GM23338 (cell line): ENCODE measurements at regions not wholly inside any gene's neighbourhood (a gene's known extent, or its start where the extent isn't known, plus 50 kb on each side); places are given as distances from the start of the nearest gene placed in this dataset.
A peak's percentile ranks its signal among the peaks of the same experiment; 100 is the strongest.

Source experiments
- ATAC-seq: fragments of 200-7000 bp; cut with Tn5 transposase; 3 replicates; pipeline ENCODE4 v1.9.1; 2020
- DNase-seq: peaks from one replicate; pipeline ENCODE4 v3.0.0-alpha.2; 2015; ENCODE audit warnings: low spot score
- H2AFZ ChIP-seq: fragments of 200-600 bp; sonication (generic); 2 replicates; pipeline ENCODE4 v1.8.0; 2016; ENCODE audit warnings: antibody characterized with exemption, mild to moderate bottlenecking, moderate library complexity
- H3F3A ChIP-seq: fragments of 200-600 bp; sonication (generic); replicated peaks from 2 replicates; pipeline ENCODE4 v1.8.0; 2017; ENCODE audit warnings: antibody characterized with exemption, mixed run types, low read depth
- H3K27ac ChIP-seq: fragments of 200-600 bp; sonication (generic); 2 replicates; pipeline ENCODE4 v1.6.1; 2016; ENCODE audit warnings: low read depth
- H3K27me3 ChIP-seq: fragments of 200-600 bp; sonication (generic); 2 replicates; pipeline ENCODE4 v1.8.0; 2016; ENCODE audit warnings: mild to moderate bottlenecking, mixed run types, moderate library complexity; ENCODE audit not compliant: insufficient read depth
- H3K36me3 ChIP-seq: fragments of 200-600 bp; sonication (generic); 2 replicates; pipeline ENCODE4 v1.8.0; 2016; ENCODE audit warnings: mild to moderate bottlenecking; ENCODE audit not compliant: insufficient read depth
- H3K4me1 ChIP-seq: fragments of 200-600 bp; sonication (generic); 2 replicates; pipeline ENCODE4 v1.8.0; 2016; ENCODE audit warnings: mild to moderate bottlenecking, moderate library complexity; ENCODE audit not compliant: insufficient read depth
- H3K4me2 ChIP-seq: fragments of 200-600 bp; sonication (generic); 2 replicates; pipeline ENCODE4 v1.7.1; 2017; ENCODE audit warnings: mixed run types
- H3K4me3 ChIP-seq: fragments of 200-600 bp; sonication (generic); 2 replicates; pipeline ENCODE4 v1.6.1; 2016; ENCODE audit warnings: mixed run types
- H3K79me2 ChIP-seq: fragments of 200-600 bp; sonication (generic); replicated peaks from 2 replicates; pipeline ENCODE4 v1.8.0; 2017; ENCODE audit warnings: mild to moderate bottlenecking; ENCODE audit not compliant: insufficient read depth
- H3K9me2 ChIP-seq: fragments of 200-600 bp; sonication (generic); 2 replicates; pipeline ENCODE4 v1.8.0; 2017; ENCODE audit not compliant: insufficient read depth
- H4K20me1 ChIP-seq: fragments of 200-600 bp; sonication (generic); replicated peaks from 2 replicates; pipeline ENCODE4 v1.8.0; 2017; ENCODE audit warnings: mild to moderate bottlenecking; ENCODE audit not compliant: insufficient read depth
- H3K27ac Mint-ChIP-seq: 2 replicates; pipeline ENCODE4 v1.8.0; 2020; ENCODE audit warnings: inconsistent platforms, mild to moderate bottlenecking, moderate library complexity, mixed read lengths
- H3K27me3 Mint-ChIP-seq: 3 replicates; pipeline ENCODE4 v1.8.0; 2022; ENCODE audit warnings: low read depth, mild to moderate bottlenecking, moderate library complexity, mixed read lengths, inconsistent platforms; ENCODE audit not compliant: insufficient read depth, poor library complexity
- H3K36me3 Mint-ChIP-seq: 3 replicates; pipeline ENCODE4 v1.8.0; 2021; ENCODE audit warnings: low read depth, mild to moderate bottlenecking, inconsistent platforms, moderate library complexity, mixed read lengths
- H3K4me1 Mint-ChIP-seq: 3 replicates; pipeline ENCODE4 v1.8.0; 2020; ENCODE audit warnings: mild to moderate bottlenecking, inconsistent platforms, mixed read lengths
- H3K4me3 Mint-ChIP-seq: 3 replicates; pipeline ENCODE4 v1.8.0; 2021; ENCODE audit warnings: moderate library complexity, mild to moderate bottlenecking, inconsistent platforms, mixed read lengths
- H3K9me3 Mint-ChIP-seq: 3 replicates; pipeline ENCODE4 v1.8.0; 2020; ENCODE audit warnings: moderate library complexity, mild to moderate bottlenecking, inconsistent platforms, mixed read lengths
- CREB1 ChIP-seq: fragments of 250-450 bp; sonication (Bioruptor Pico); IDR thresholded peaks from 2 replicates; pipeline ENCODE4 v1.5.0; 2020; ENCODE audit warnings: low read depth, mild to moderate bottlenecking, moderate library complexity
- ETS1 ChIP-seq: IDR thresholded peaks from 2 replicates; pipeline ENCODE4 v1.6.1; 2016; ENCODE audit warnings: antibody characterized with exemption
- EZH2 ChIP-seq: fragments of 200-600 bp; sonication (generic); IDR thresholded peaks from one replicate; pipeline ENCODE4 v1.8.0; 2017; ENCODE audit warnings: antibody characterized with exemption, mild to moderate bottlenecking, low read depth; ENCODE audit not compliant: unreplicated experiment
- EZH2phosphoT487 ChIP-seq: fragments of 200-600 bp; sonication (generic); IDR thresholded peaks from one replicate; pipeline ENCODE4 v1.8.1; 2018; ENCODE audit warnings: antibody characterized with exemption; ENCODE audit not compliant: unreplicated experiment
- NANOG ChIP-seq: IDR thresholded peaks from 2 replicates; pipeline ENCODE4 v1.6.1; 2016; ENCODE audit warnings: antibody characterized with exemption, borderline replicate concordance
- POLR2AphosphoS5 ChIP-seq: IDR thresholded peaks from 2 replicates; pipeline ENCODE4 v1.6.1; 2016; ENCODE audit warnings: antibody characterized with exemption, low read depth
- STAT1 ChIP-seq: IDR thresholded peaks from one replicate; pipeline ENCODE4 v1.6.1; 2016; ENCODE audit warnings: antibody characterized with exemption; ENCODE audit not compliant: unreplicated experiment
- ZNF114 ChIP-seq: fragments of 250-450 bp; sonication (Bioruptor Pico); IDR thresholded peaks from 2 replicates; pipeline ENCODE4 v1.5.0; 2020; ENCODE audit warnings: mild to moderate bottlenecking, moderate library complexity
- ZNF331 ChIP-seq: fragments of 250-450 bp; sonication (Bioruptor Pico); IDR thresholded peaks from 2 replicates; pipeline ENCODE4 v1.5.0; 2020; ENCODE audit warnings: low read depth, mild to moderate bottlenecking, moderate library complexity
- TF ChIP-seq, protein P1 (sequence below): fragments of 250-450 bp; sonication (Bioruptor Pico); IDR thresholded peaks from 2 replicates; pipeline ENCODE4 v1.5.0; 2020; ENCODE audit warnings: mild to moderate bottlenecking, moderate library complexity
- TF ChIP-seq, protein P2 (sequence below): IDR thresholded peaks from one replicate; pipeline ENCODE4 v1.6.1; 2018; ENCODE audit warnings: antibody characterized with exemption; ENCODE audit not compliant: unreplicated experiment
- TF ChIP-seq, protein P3 (sequence below), 2 experiments: fragments of 200-600 bp in 1 of 2; sonication (generic) in 1 of 2; conservative IDR thresholded peaks; 2 replicates each; pipeline versions ENCODE4 v1.5.1 to v1.6.1; 2016 to 2017; ENCODE audit warnings: antibody characterized with exemption in 2 of 2, low read depth in 2 of 2, mild to moderate bottlenecking in 2 of 2, moderate library complexity in 1 of 2

DNA sequence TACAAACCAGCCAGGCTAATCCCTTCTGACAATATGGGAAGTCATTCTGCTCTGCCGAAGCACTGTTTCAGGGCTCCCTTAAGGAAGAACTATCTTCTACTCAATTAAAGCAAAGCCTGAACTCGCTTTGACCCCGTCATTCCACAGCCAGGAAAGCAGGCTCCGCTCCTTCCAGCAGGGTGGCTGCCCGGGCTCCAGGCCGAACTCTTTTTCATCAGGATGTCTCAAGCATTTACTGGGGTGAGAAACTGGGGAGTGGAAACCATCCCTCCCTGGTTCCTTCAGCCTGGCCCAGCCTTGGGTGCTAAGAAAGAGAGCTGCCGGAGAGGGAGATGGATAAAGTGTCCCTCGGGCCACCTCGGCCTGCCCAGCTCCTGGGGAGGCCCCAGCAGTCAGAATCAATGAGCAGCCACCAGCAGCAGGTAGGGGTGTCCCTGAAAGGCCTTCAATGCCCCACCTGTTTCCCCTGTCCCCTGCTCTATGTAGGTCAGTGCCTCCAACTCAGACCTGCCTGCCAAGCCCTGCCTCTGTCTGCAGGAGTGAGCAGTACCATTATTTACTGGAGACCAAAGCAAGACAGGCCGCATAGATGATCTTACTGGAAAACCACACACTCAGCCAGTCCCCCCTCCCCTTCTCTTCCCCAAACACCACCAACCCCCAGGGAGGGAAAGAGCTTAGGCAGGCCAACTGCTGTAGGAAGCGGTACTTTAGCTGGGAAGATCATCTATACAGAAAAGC lies 225.6 kb upstream of the TLE3 start:
- Mint-ChIP-seq H3K9me3 (no peaks in the 10 kb centered on the region), H3K36me3 (no peaks in the 10 kb centered on the region), H3K27ac (no peak overlapping the region), H3K27me3 (no peaks in the 10 kb centered on the region), H3K4me1 (peaks cover 15% of the 10 kb centered on the region), H3K4me3 (no peak overlapping the region)
- H4K20me1 ChIP-seq, result no peaks in the 10 kb centered on the region
- ATAC-seq, result peak; percentile 41
- no peaks in the 10 kb centered on the region for H3K27me3 ChIP-seq
- no peak overlapping the region; the same call in 1 of the 2 replicates for H2AFZ ChIP-seq
- no peak overlapping the region for H3K27ac ChIP-seq
- TF ChIP-seq STAT1 (no peak), ZNF331 (CRISPR knock-in tag) (no peak), ETS1 (no peak), CREB1 (CRISPR knock-in tag) (no peak), NANOG (no peak), EZH2phosphoT487 (no peak), POLR2AphosphoS5 (no peak), EZH2 (no peak), ZNF114 (CRISPR knock-in tag) (no peak)
- TF ChIP-seq, protein P1, sequence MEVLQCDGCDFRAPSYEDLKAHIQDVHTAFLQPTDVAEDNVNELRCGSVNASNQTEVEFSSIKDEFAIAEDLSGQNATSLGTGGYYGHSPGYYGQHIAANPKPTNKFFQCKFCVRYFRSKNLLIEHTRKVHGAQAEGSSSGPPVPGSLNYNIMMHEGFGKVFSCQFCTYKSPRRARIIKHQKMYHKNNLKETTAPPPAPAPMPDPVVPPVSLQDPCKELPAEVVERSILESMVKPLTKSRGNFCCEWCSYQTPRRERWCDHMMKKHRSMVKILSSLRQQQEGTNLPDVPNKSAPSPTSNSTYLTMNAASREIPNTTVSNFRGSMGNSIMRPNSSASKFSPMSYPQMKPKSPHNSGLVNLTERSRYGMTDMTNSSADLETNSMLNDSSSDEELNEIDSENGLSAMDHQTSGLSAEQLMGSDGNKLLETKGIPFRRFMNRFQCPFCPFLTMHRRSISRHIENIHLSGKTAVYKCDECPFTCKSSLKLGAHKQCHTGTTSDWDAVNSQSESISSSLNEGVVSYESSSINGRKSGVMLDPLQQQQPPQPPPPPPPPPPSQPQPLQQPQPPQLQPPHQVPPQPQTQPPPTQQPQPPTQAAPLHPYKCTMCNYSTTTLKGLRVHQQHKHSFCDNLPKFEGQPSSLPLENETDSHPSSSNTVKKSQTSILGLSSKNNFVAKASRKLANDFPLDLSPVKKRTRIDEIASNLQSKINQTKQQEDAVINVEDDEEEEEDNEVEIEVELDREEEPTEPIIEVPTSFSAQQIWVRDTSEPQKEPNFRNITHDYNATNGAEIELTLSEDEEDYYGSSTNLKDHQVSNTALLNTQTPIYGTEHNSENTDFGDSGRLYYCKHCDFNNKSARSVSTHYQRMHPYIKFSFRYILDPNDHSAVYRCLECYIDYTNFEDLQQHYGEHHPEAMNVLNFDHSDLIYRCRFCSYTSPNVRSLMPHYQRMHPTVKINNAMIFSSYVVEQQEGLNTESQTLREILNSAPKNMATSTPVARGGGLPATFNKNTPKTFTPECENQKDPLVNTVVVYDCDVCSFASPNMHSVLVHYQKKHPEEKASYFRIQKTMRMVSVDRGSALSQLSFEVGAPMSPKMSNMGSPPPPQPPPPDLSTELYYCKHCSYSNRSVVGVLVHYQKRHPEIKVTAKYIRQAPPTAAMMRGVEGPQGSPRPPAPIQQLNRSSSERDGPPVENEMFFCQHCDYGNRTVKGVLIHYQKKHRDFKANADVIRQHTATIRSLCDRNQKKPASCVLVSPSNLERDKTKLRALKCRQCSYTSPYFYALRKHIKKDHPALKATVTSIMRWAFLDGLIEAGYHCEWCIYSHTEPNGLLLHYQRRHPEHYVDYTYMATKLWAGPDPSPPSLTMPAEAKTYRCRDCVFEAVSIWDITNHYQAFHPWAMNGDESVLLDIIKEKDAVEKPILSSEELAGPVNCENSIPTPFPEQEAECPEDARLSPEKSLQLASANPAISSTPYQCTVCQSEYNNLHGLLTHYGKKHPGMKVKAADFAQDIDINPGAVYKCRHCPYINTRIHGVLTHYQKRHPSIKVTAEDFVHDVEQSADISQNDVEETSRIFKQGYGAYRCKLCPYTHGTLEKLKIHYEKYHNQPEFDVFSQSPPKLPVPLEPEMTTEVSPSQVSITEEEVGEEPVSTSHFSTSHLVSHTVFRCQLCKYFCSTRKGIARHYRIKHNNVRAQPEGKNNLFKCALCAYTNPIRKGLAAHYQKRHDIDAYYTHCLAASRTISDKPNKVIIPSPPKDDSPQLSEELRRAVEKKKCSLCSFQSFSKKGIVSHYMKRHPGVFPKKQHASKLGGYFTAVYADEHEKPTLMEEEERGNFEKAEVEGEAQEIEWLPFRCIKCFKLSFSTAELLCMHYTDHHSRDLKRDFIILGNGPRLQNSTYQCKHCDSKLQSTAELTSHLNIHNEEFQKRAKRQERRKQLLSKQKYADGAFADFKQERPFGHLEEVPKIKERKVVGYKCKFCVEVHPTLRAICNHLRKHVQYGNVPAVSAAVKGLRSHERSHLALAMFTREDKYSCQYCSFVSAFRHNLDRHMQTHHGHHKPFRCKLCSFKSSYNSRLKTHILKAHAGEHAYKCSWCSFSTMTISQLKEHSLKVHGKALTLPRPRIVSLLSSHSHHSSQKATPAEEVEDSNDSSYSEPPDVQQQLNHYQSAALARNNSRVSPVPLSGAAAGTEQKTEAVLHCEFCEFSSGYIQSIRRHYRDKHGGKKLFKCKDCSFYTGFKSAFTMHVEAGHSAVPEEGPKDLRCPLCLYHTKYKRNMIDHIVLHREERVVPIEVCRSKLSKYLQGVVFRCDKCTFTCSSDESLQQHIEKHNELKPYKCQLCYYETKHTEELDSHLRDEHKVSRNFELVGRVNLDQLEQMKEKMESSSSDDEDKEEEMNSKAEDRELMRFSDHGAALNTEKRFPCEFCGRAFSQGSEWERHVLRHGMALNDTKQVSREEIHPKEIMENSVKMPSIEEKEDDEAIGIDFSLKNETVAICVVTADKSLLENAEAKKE (CRISPR knock-in tag), result no peak
- TF ChIP-seq, protein P2, sequence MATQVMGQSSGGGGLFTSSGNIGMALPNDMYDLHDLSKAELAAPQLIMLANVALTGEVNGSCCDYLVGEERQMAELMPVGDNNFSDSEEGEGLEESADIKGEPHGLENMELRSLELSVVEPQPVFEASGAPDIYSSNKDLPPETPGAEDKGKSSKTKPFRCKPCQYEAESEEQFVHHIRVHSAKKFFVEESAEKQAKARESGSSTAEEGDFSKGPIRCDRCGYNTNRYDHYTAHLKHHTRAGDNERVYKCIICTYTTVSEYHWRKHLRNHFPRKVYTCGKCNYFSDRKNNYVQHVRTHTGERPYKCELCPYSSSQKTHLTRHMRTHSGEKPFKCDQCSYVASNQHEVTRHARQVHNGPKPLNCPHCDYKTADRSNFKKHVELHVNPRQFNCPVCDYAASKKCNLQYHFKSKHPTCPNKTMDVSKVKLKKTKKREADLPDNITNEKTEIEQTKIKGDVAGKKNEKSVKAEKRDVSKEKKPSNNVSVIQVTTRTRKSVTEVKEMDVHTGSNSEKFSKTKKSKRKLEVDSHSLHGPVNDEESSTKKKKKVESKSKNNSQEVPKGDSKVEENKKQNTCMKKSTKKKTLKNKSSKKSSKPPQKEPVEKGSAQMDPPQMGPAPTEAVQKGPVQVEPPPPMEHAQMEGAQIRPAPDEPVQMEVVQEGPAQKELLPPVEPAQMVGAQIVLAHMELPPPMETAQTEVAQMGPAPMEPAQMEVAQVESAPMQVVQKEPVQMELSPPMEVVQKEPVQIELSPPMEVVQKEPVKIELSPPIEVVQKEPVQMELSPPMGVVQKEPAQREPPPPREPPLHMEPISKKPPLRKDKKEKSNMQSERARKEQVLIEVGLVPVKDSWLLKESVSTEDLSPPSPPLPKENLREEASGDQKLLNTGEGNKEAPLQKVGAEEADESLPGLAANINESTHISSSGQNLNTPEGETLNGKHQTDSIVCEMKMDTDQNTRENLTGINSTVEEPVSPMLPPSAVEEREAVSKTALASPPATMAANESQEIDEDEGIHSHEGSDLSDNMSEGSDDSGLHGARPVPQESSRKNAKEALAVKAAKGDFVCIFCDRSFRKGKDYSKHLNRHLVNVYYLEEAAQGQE, result no peak
- TF ChIP-seq, protein P3, sequence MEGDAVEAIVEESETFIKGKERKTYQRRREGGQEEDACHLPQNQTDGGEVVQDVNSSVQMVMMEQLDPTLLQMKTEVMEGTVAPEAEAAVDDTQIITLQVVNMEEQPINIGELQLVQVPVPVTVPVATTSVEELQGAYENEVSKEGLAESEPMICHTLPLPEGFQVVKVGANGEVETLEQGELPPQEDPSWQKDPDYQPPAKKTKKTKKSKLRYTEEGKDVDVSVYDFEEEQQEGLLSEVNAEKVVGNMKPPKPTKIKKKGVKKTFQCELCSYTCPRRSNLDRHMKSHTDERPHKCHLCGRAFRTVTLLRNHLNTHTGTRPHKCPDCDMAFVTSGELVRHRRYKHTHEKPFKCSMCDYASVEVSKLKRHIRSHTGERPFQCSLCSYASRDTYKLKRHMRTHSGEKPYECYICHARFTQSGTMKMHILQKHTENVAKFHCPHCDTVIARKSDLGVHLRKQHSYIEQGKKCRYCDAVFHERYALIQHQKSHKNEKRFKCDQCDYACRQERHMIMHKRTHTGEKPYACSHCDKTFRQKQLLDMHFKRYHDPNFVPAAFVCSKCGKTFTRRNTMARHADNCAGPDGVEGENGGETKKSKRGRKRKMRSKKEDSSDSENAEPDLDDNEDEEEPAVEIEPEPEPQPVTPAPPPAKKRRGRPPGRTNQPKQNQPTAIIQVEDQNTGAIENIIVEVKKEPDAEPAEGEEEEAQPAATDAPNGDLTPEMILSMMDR (conservative IDR thresholded peaks at IDR 0.05; ENCODE audit: low read depth in 2 of 2), result no peak
- no peak overlapping the region for H3K4me3 ChIP-seq
- no peak for DNase-seq
- no peaks in the 10 kb centered on the region for H3K79me2 ChIP-seq
- H3K36me3 ChIP-seq, result no peaks in the 10 kb centered on the region
- H3F3A ChIP-seq, result no peaks in the 10 kb centered on the region
- H3K4me2 ChIP-seq, result no peak overlapping the region
- H3K9me2 ChIP-seq, result no peaks in the 10 kb centered on the region
- no peaks in the 10 kb centered on the region for H3K4me1 ChIP-seq
